ENCODE measurements at regions not wholly inside any gene's neighbourhood (a gene's known extent, or its start where the extent isn't known, plus 50 kb on each side); places are given as distances from the start of the nearest gene placed in this dataset.

DNA sequence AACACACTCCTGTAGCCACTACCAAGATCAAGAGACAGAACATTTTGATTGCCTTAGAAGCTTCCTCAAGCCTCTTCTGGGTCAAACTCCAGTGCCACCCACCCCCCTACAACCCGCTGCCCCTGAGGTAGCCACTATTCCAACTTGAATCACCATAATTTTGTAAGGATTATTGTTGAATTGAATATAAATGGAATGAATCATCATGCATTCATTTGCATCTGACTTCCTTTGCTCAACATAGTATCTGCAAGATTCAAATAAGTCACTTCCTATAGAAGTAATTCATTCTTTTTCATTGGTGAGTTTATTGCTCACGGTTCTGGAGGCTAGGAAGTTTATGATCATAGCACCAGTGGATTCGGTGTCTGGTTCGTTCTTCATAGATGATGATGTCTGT, 364.2 kb downstream of the SLITRK2 start:
- H3K9me2 ChIP-seq (ENCODE audit: insufficient read depth) = no peaks in the 10 kb centered on the region
- no peaks in the 10 kb centered on the region for H3K36me3 ChIP-seq (ENCODE audit: low read depth)
- H3F3A ChIP-seq (ENCODE audit: insufficient read depth, low read depth) = no peaks in the 10 kb centered on the region
- no peaks in the 10 kb centered on the region for H3K4me1 ChIP-seq (replicated peaks; ENCODE audit: insufficient read depth)
- no peaks in the 10 kb centered on the region for H4K20me1 ChIP-seq (ENCODE audit: insufficient read depth)
- no peaks in the 10 kb centered on the region for H3K27me3 ChIP-seq (ENCODE audit: insufficient read depth, low read depth)
- BruUV-seq (replicated peaks) = no TSS peak
- no peaks in the 10 kb centered on the region for H3K79me2 ChIP-seq (ENCODE audit: low read depth)
- no peak overlapping the region for H3K27ac ChIP-seq
- no peak overlapping the region for H3K4me3 ChIP-seq
- no peak overlapping the region for H3K4me2 ChIP-seq
- TF ChIP-seq EZH2 (IDR thresholded peaks at IDR 0.05; ENCODE audit: low read depth) = no peak
- TF ChIP-seq, protein P1, sequence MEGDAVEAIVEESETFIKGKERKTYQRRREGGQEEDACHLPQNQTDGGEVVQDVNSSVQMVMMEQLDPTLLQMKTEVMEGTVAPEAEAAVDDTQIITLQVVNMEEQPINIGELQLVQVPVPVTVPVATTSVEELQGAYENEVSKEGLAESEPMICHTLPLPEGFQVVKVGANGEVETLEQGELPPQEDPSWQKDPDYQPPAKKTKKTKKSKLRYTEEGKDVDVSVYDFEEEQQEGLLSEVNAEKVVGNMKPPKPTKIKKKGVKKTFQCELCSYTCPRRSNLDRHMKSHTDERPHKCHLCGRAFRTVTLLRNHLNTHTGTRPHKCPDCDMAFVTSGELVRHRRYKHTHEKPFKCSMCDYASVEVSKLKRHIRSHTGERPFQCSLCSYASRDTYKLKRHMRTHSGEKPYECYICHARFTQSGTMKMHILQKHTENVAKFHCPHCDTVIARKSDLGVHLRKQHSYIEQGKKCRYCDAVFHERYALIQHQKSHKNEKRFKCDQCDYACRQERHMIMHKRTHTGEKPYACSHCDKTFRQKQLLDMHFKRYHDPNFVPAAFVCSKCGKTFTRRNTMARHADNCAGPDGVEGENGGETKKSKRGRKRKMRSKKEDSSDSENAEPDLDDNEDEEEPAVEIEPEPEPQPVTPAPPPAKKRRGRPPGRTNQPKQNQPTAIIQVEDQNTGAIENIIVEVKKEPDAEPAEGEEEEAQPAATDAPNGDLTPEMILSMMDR (conservative IDR thresholded peaks at IDR 0.05) = no peak
- intact Hi-C loops (cut with micrococcal nuclease; ENCODE audit: unreplicated experiment) = no loop called here
- POLR2A ChIA-PET (ENCODE audit: unreplicated experiment) = no interaction called here
- DNase-seq = no peak
- CTCF ChIA-PET = no interaction called here
- H2AFZ ChIP-seq = no peak overlapping the region
- no peaks in the 10 kb centered on the region for H3K9me3 ChIP-seq (ENCODE audit: insufficient read depth, low read depth)

DNA sequence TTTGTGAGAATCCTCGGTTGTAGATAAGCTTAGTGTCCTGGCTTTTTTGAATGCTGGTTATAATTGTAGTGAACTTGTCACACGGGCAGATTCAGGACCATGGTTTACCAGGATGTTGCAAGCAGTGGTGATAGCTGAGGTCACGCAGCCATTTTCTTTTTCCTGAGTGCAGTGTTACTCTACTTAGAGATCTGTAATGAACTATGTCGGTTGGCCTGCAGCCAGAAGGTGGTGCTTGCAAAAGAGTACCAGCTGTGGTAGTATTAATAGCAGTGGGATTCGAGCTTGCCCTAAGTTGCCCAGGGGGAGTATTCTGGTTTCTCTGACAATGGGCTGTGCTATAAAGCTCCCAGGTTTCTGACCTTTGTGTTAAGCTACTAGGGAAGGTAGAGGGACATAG, 368.9 kb downstream of the SLITRK2 start:
- no peak for DNase-seq
- H3K27ac ChIP-seq = no peak overlapping the region
- ChIA-PET CTCF (no interaction called here), POLR2A (ENCODE audit: unreplicated experiment) (no interaction called here)
- no peaks in the 10 kb centered on the region for H3K4me1 ChIP-seq (replicated peaks; ENCODE audit: insufficient read depth)
- no peaks in the 10 kb centered on the region for H4K20me1 ChIP-seq (ENCODE audit: insufficient read depth)
- H2AFZ ChIP-seq = no peak overlapping the region
- no peaks in the 10 kb centered on the region for H3K9me2 ChIP-seq (ENCODE audit: insufficient read depth)
- TF ChIP-seq, protein P1 (conservative IDR thresholded peaks at IDR 0.05) = no peak
- TF ChIP-seq EZH2 (IDR thresholded peaks at IDR 0.05; ENCODE audit: low read depth) = no peak
- no peak overlapping the region for H3K4me3 ChIP-seq
- BruUV-seq (replicated peaks) = no TSS peak
- no peak overlapping the region for H3K4me2 ChIP-seq
- H3K79me2 ChIP-seq (ENCODE audit: low read depth) = no peaks in the 10 kb centered on the region
- intact Hi-C loops (cut with micrococcal nuclease; ENCODE audit: unreplicated experiment) = no loop called here
- H3F3A ChIP-seq (ENCODE audit: insufficient read depth, low read depth) = no peaks in the 10 kb centered on the region
- H3K27me3 ChIP-seq (ENCODE audit: insufficient read depth, low read depth) = no peaks in the 10 kb centered on the region
- H3K36me3 ChIP-seq (ENCODE audit: low read depth) = no peaks in the 10 kb centered on the region
- no peaks in the 10 kb centered on the region for H3K9me3 ChIP-seq (ENCODE audit: insufficient read depth, low read depth)

GRCh38 chrX:146189371-146189770, 371.7 kb downstream of the SLITRK2 start:
- Histone ChIP-seq H3K79me2 (ENCODE audit: low read depth) (no peaks in the 10 kb centered on the region), H3K27me3 (ENCODE audit: insufficient read depth, low read depth) (no peaks in the 10 kb centered on the region), H3K9me2 (ENCODE audit: insufficient read depth) (no peaks in the 10 kb centered on the region), H3K4me2 (no peak overlapping the region), H2AFZ (no peak overlapping the region), H3K4me3 (no peak overlapping the region), H3K9me3 (ENCODE audit: insufficient read depth, low read depth) (no peaks in the 10 kb centered on the region), H4K20me1 (ENCODE audit: insufficient read depth) (no peaks in the 10 kb centered on the region), H3K27ac (no peak overlapping the region), H3K36me3 (ENCODE audit: low read depth) (no peaks in the 10 kb centered on the region), H3F3A (ENCODE audit: insufficient read depth, low read depth) (no peaks in the 10 kb centered on the region), H3K4me1 (replicated peaks; ENCODE audit: insufficient read depth) (no peaks in the 10 kb centered on the region)
- CTCF ChIA-PET = no interaction called here
- TF ChIP-seq EZH2 (IDR thresholded peaks at IDR 0.05; ENCODE audit: low read depth) = no peak
- intact Hi-C loops (cut with micrococcal nuclease; ENCODE audit: unreplicated experiment) = no loop called here
- POLR2A ChIA-PET (ENCODE audit: unreplicated experiment) = no interaction called here
- BruUV-seq (replicated peaks) = no TSS peak
- DNase-seq = no peak

DNA sequence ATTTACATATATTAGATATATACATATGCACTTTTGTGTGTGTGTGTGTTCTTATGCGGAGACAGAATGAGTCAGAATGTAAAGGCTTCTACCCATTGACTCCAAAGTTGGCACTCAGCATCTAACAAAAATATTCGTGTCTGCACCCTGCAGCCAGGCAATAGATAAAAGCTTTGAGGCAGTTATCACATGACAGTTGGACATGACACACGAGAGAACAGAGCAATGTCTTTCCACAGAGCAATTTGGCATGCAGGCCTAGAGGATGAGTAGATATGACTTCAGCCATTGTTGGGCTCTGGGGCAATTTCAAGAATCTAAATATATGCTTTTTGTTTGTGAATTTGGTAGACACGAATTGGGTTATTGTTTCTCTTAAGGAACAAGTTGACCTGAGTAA, 391.2 kb downstream of the SLITRK2 start:
- H3K4me2 ChIP-seq = no peak overlapping the region
- ChIA-PET CTCF (no interaction called here), POLR2A (ENCODE audit: unreplicated experiment) (no interaction called here)
- no peak overlapping the region for H3K27ac ChIP-seq
- H3K79me2 ChIP-seq (ENCODE audit: low read depth) = no peaks in the 10 kb centered on the region
- H3K27me3 ChIP-seq (ENCODE audit: insufficient read depth, low read depth) = no peaks in the 10 kb centered on the region
- no peaks in the 10 kb centered on the region for H3K9me3 ChIP-seq (ENCODE audit: insufficient read depth, low read depth)
- DNase-seq = no peak
- TF ChIP-seq, protein P1 (conservative IDR thresholded peaks at IDR 0.05) = no peak
- no peak for TF ChIP-seq EZH2 (IDR thresholded peaks at IDR 0.05; ENCODE audit: low read depth)
- no peak overlapping the region for H2AFZ ChIP-seq
- intact Hi-C loops (cut with micrococcal nuclease; ENCODE audit: unreplicated experiment) = no loop called here
- H3K36me3 ChIP-seq (ENCODE audit: low read depth) = no peaks in the 10 kb centered on the region
- no TSS peak for BruUV-seq (replicated peaks)
- H3K4me1 ChIP-seq (replicated peaks; ENCODE audit: insufficient read depth) = no peaks in the 10 kb centered on the region
- no peak overlapping the region for H3K4me3 ChIP-seq
- no peaks in the 10 kb centered on the region for H3K9me2 ChIP-seq (ENCODE audit: insufficient read depth)
- no peaks in the 10 kb centered on the region for H4K20me1 ChIP-seq (ENCODE audit: insufficient read depth)
- no peaks in the 10 kb centered on the region for H3F3A ChIP-seq (ENCODE audit: insufficient read depth, low read depth)

Data from PC-9 (cell line).